ENCODE measurements at regions not wholly inside any gene's neighbourhood (a gene's known extent, or its start where the extent isn't known, plus 50 kb on each side); places are given as distances from the start of the nearest gene placed in this dataset.

- TF ChIP-seq POLR2AphosphoS5 (IDR thresholded peaks at IDR 0.05) (no peak), POLR2A (IDR thresholded peaks at IDR 0.05) (no peak), CTCF (IDR thresholded peaks at IDR 0.05) (no peak)
- Histone ChIP-seq H3K9me3 (peaks cover 0 to 2% of the 10 kb centered on the region in 2 donors), H3K36me3 (no peaks in the 10 kb centered on the region), H3K4me3 (no peak overlapping the region), H3K4me1 (peaks cover 0 to 4% of the 10 kb centered on the region in 2 donors), H3K27ac (no peak overlapping the region), H3K27me3 (no peaks in the 10 kb centered on the region)
- intact Hi-C loops (cut with DNase I; ENCODE audit: low total_unique reads): no loop called here
- no peak for DNase-seq (ENCODE audit: low spot score in 2 of 2)
These were observed 243.3 kb upstream of the IGF1R start for GRCh38 chr15:98405013-98405412.

GRCh38 chr15:98408231-98408630 is 240.1 kb upstream of the IGF1R start:
- TF ChIP-seq CTCF (IDR thresholded peaks at IDR 0.05): no peak
- no peak for TF ChIP-seq POLR2AphosphoS5 (IDR thresholded peaks at IDR 0.05)
- TF ChIP-seq POLR2A (IDR thresholded peaks at IDR 0.05): no peak
- Histone ChIP-seq H3K4me3 (no peak overlapping the region), H3K27ac (no peak overlapping the region), H3K9me3 (peaks cover 0 to 6% of the 10 kb centered on the region in 2 donors), H3K4me1 (peaks cover 0 to 4% of the 10 kb centered on the region in 2 donors), H3K36me3 (no peaks in the 10 kb centered on the region), H3K27me3 (no peaks in the 10 kb centered on the region)
- DNase-seq (ENCODE audit: low spot score in 2 of 2): no peak
- intact Hi-C loops (cut with DNase I; ENCODE audit: low total_unique reads): no loop called here

GRCh38 chr15:98410328-98410727 is 238.0 kb upstream of the IGF1R start:
- H3K36me3 ChIP-seq: no peaks in the 10 kb centered on the region
- DNase-seq (ENCODE audit: low spot score in 2 of 2): no peak
- intact Hi-C loops (cut with DNase I; ENCODE audit: low total_unique reads): no loop called here
- TF ChIP-seq POLR2A (IDR thresholded peaks at IDR 0.05) (no peak), POLR2AphosphoS5 (IDR thresholded peaks at IDR 0.05) (no peak), CTCF (IDR thresholded peaks at IDR 0.05) (no peak)
- no peak overlapping the region for H3K27ac ChIP-seq
- no peaks in the 10 kb centered on the region for H3K4me1 ChIP-seq
- H3K27me3 ChIP-seq: no peaks in the 10 kb centered on the region
- H3K4me3 ChIP-seq: no peak overlapping the region
- H3K9me3 ChIP-seq: peaks cover 0 to 6% of the 10 kb centered on the region in 2 donors

GRCh38 chr15:98412852-98413251 is 235.5 kb upstream of the IGF1R start:
- H3K4me1 ChIP-seq: no peaks in the 10 kb centered on the region
- H3K9me3 ChIP-seq: peaks cover 0 to 6% of the 10 kb centered on the region in 2 donors
- no peaks in the 10 kb centered on the region for H3K36me3 ChIP-seq
- DNase-seq (ENCODE audit: low spot score in 2 of 2): no peak
- no peak for TF ChIP-seq CTCF (IDR thresholded peaks at IDR 0.05)
- no peak for TF ChIP-seq POLR2A (IDR thresholded peaks at IDR 0.05)
- no peak for TF ChIP-seq POLR2AphosphoS5 (IDR thresholded peaks at IDR 0.05)
- H3K4me3 ChIP-seq: no peak overlapping the region
- intact Hi-C loops (cut with DNase I; ENCODE audit: low total_unique reads): no loop called here
- H3K27ac ChIP-seq: no peak overlapping the region
- H3K27me3 ChIP-seq: no peaks in the 10 kb centered on the region

- TF ChIP-seq POLR2A (IDR thresholded peaks at IDR 0.05) (no peak), CTCF (IDR thresholded peaks at IDR 0.05) (no peak), POLR2AphosphoS5 (IDR thresholded peaks at IDR 0.05) (no peak)
- H3K27ac ChIP-seq: peak overlapping the region in 1 of 2 donors; percentile 48
These were observed 234.3 kb upstream of the IGF1R start for GRCh38 chr15:98413933-98414546.

More at GRCh38 chr15:98413933-98414546, 234.3 kb upstream of the IGF1R start:
- peaks cover 0 to 6% of the 10 kb centered on the region in 2 donors for H3K9me3 ChIP-seq
- no peak overlapping the region for H3K4me3 ChIP-seq
- no peak for DNase-seq (ENCODE audit: low spot score in 2 of 2)
- no peaks in the 10 kb centered on the region for H3K36me3 ChIP-seq
- intact Hi-C loops (cut with DNase I; ENCODE audit: low total_unique reads): no loop called here
- H3K4me1 ChIP-seq: no peaks in the 10 kb centered on the region
- H3K27me3 ChIP-seq: no peaks in the 10 kb centered on the region
